HG03280 (cell line): ENCODE measurements at regions not wholly inside any gene's neighbourhood (a gene's known extent, or its start where the extent isn't known, plus 50 kb on each side); places are given as distances from the start of the nearest gene placed in this dataset.

ENCODE experiments used
- ATAC-seq: cut with Tn5 transposase; IDR thresholded peaks from one replicate; pipeline ENCODE4 v1.9.1; 2021; ENCODE audit warnings: mild to moderate bottlenecking, moderate library complexity; ENCODE audit not compliant: unreplicated experiment

- no peak for ATAC-seq
Measured at GRCh38 chr2:139850254-139850890, 1070.2 kb upstream of the NXPH2 start.

GRCh38 chr2:139836769-139837168 lies 1056.6 kb upstream of the NXPH2 start:
- no peak for ATAC-seq

GRCh38 chr2:139835101-139835500 lies 1054.9 kb upstream of the NXPH2 start:
- ATAC-seq = no peak

- no peak for ATAC-seq
Measured at GRCh38 chr2:139828011-139828410, 1047.8 kb upstream of the NXPH2 start.

GRCh38 chr2:139825726-139826125 lies 1045.5 kb upstream of the NXPH2 start:
- ATAC-seq = no peak

- no peak for ATAC-seq
Measured at GRCh38 chr2:139819273-139819796, 1039.1 kb upstream of the NXPH2 start.

GRCh38 chr2:139814458-139814857 lies 1034.3 kb upstream of the NXPH2 start:
- no peak for ATAC-seq

GRCh38 chr2:139813340-139813739 lies 1033.2 kb upstream of the NXPH2 start:
- no peak for ATAC-seq

GRCh38 chr2:139805441-139805840 lies 1025.3 kb upstream of the NXPH2 start:
- no peak for ATAC-seq

GRCh38 chr2:139798391-139798790 lies 1018.2 kb upstream of the NXPH2 start:
- ATAC-seq = no peak

GRCh38 chr2:139790807-139791752 lies 1010.9 kb upstream of the NXPH2 start:
- no peak for ATAC-seq

GRCh38 chr2:139790136-139790535 lies 1009.9 kb upstream of the NXPH2 start:
- no peak for ATAC-seq

GRCh38 chr2:139778732-139779131 lies 998.5 kb upstream of the NXPH2 start:
- no peak for ATAC-seq

- no peak for ATAC-seq
Measured at GRCh38 chr2:139773720-139774277, 993.6 kb upstream of the NXPH2 start.

GRCh38 chr2:139769633-139770032 lies 989.4 kb upstream of the NXPH2 start:
- no peak for ATAC-seq

- ATAC-seq = no peak
Measured at GRCh38 chr2:139763705-139764104, 983.5 kb upstream of the NXPH2 start.

GRCh38 chr2:139759000-139759505 lies 978.9 kb upstream of the NXPH2 start:
- ATAC-seq = no peak

GRCh38 chr2:139746901-139747300 lies 966.7 kb upstream of the NXPH2 start:
- no peak for ATAC-seq

GRCh38 chr2:139744273-139744672 lies 964.1 kb upstream of the NXPH2 start:
- no peak for ATAC-seq

- ATAC-seq = no peak
Measured at GRCh38 chr2:139742216-139743172, 962.3 kb upstream of the NXPH2 start.
